Transverse colon (tissue), 4 donors: ENCODE measurements at regions not wholly inside any gene's neighbourhood (a gene's known extent, or its start where the extent isn't known, plus 50 kb on each side); places are given as distances from the start of the nearest gene placed in this dataset.

Source experiments
- DNase-seq: peaks from one replicate; pipeline ENCODE4 v3.0.0-alpha.2; 2019
- H3K27ac ChIP-seq, 4 donors: fragments of 200-600 bp; sonication (generic); 2 replicates each; pipeline ENCODE4 v1.5.1; 2016 to 2018; ENCODE audit warnings: inconsistent platforms in 4 of 4
- H3K27me3 ChIP-seq: fragments of 200-600 bp; sonication (generic); 2 replicates; pipeline ENCODE4 v1.5.1; 2017; ENCODE audit warnings: inconsistent platforms
- H3K36me3 ChIP-seq, 4 donors: fragments of 200-600 bp; sonication (generic); 2 replicates each; pipeline ENCODE4 v1.5.1; 2017 to 2019; ENCODE audit warnings: inconsistent platforms in 4 of 4
- H3K4me1 ChIP-seq, 4 donors: fragments of 200-600 bp; sonication (generic); 2 replicates each; pipeline ENCODE4 v1.5.1; 2017 to 2020; ENCODE audit warnings: inconsistent platforms in 4 of 4
- H3K4me3 ChIP-seq, 4 donors: fragments of 200-600 bp; sonication (generic); 1 replicate in 1 of 4; 2 replicates in 3 of 4; pipeline versions ENCODE4 v1.5.1 to v1.6.1; 2017 to 2019; ENCODE audit warnings: inconsistent platforms in 4 of 4
- H3K9me3 ChIP-seq, 2 donors: fragments of 200-600 bp; sonication (generic); 2 replicates each; pipeline ENCODE4 v1.5.1; 2017 to 2019; ENCODE audit warnings: inconsistent platforms in 2 of 2
- CTCF ChIP-seq, 5 experiments: fragments of 200-600 bp in 3 of 5; fragments of 450-650 bp in 2 of 5; sonication (generic) in 3 of 5; IDR thresholded peaks; 1 replicate in 2 of 5; 2 replicates in 3 of 5; pipeline ENCODE4 v1.5.1; 2016 to 2017; ENCODE audit warnings: antibody characterized with exemption in 5 of 5, inconsistent platforms in 3 of 5, mild to moderate bottlenecking in 2 of 5, moderate library complexity in 1 of 5
- EP300 ChIP-seq: sonication (generic); formaldehyde crosslinking; IDR thresholded peaks from one replicate; pipeline ENCODE4 v1.6.1; 2017; ENCODE audit warnings: antibody characterized with exemption, low read depth
- POLR2A ChIP-seq: fragments of 450-650 bp; IDR thresholded peaks from one replicate; pipeline ENCODE4 v1.6.1; 2016; ENCODE audit warnings: antibody characterized with exemption, mild to moderate bottlenecking, moderate library complexity
- POLR2AphosphoS5 ChIP-seq, 3 donors: sonication (generic); formaldehyde crosslinking; IDR thresholded peaks; one replicate each; pipeline ENCODE4 v1.6.1; 2016; ENCODE audit warnings: antibody characterized with exemption in 3 of 3
- WGBS, 2 donors: methylation state at CpG; one replicate each; pipeline ENCODE4 v1.1.5; 2018; ENCODE audit warnings: low coverage in 1 of 2; 5-methylcytosine and 5-hydroxymethylcytosine counted together
- in situ Hi-C, 4 donors: fragments of 200-750 bp; cut with MboI; loops; one replicate each; pipeline versions ENCODE4 v1.15.0 to v1.15.1; 2017; ENCODE audit warnings: low sequenced_read_pairs in 3 of 4, low pct_ligation_motif_present in 1 of 4, low pct_unique_long_range_greater_than_20kb in 1 of 4
- intact Hi-C: fragments of 100-400 bp; cut with DNase I; formaldehyde crosslinking; loops from one replicate; pipeline ENCODE4 v1.15.1; 2023; ENCODE audit warnings: low total_unique reads

GRCh38 chr18:53754154-53754553, 470.3 kb downstream of the MBD2 start:
- no peaks in the 10 kb centered on the region for H3K27me3 ChIP-seq
- no peak overlapping the region for H3K27ac ChIP-seq
- no peak overlapping the region for H3K4me3 ChIP-seq
- H3K9me3 ChIP-seq: no peaks in the 10 kb centered on the region
- H3K4me1 ChIP-seq: peaks cover 0 to 9% (median 0%) of the 10 kb centered on the region in 4 donors
- in situ Hi-C loops: no loop called here
- TF ChIP-seq POLR2AphosphoS5 (IDR thresholded peaks at IDR 0.05) (no peak), CTCF (IDR thresholded peaks at IDR 0.05) (no peak), POLR2A (no peak), EP300 (no peak)
- no peaks in the 10 kb centered on the region for H3K36me3 ChIP-seq
- DNase-seq: no peak
- intact Hi-C loops: no loop called here

GRCh38 chr18:53753601-53754000, 470.9 kb downstream of the MBD2 start:
- intact Hi-C loops: no loop called here
- no peak overlapping the region for H3K27ac ChIP-seq
- no peak for TF ChIP-seq EP300
- TF ChIP-seq CTCF (IDR thresholded peaks at IDR 0.05): no peak
- no peaks in the 10 kb centered on the region for H3K27me3 ChIP-seq
- no peak for DNase-seq
- 74 to 86% methylated on average over 3 of the region's 3 CpGs for WGBS, 2 donors
- H3K9me3 ChIP-seq: no peaks in the 10 kb centered on the region
- in situ Hi-C loops: no loop called here
- no peaks in the 10 kb centered on the region for H3K36me3 ChIP-seq
- H3K4me3 ChIP-seq: no peak overlapping the region
- H3K4me1 ChIP-seq: peaks cover 0 to 9% (median 0%) of the 10 kb centered on the region in 4 donors

GRCh38 chr18:53752781-53753367, 471.6 kb downstream of the MBD2 start:
- no peak for DNase-seq
- Histone ChIP-seq H3K36me3 (no peaks in the 10 kb centered on the region), H3K27me3 (no peaks in the 10 kb centered on the region), H3K4me1 (peaks cover 0 to 9% (median 0%) of the 10 kb centered on the region in 4 donors), H3K4me3 (no peak overlapping the region), H3K9me3 (no peaks in the 10 kb centered on the region), H3K27ac (no peak overlapping the region)
- WGBS, 2 donors: 42 to 58% methylated on average over 2 to 5 of the region's 5 CpGs
- TF ChIP-seq EP300 (no peak), POLR2AphosphoS5 (IDR thresholded peaks at IDR 0.05) (no peak), POLR2A (no peak), CTCF (IDR thresholded peaks at IDR 0.05) (no peak)
- in situ Hi-C loops (no loop called here), intact Hi-C loops (no loop called here)

- H3K36me3 ChIP-seq: no peaks in the 10 kb centered on the region
- intact Hi-C loops (no loop called here), in situ Hi-C loops (no loop called here)
- TF ChIP-seq POLR2AphosphoS5 (IDR thresholded peaks at IDR 0.05) (no peak), EP300 (no peak), CTCF (IDR thresholded peaks at IDR 0.05) (no peak), POLR2A (no peak)
- no peak for DNase-seq
- H3K27me3 ChIP-seq: no peaks in the 10 kb centered on the region
- 69 to 91% methylated on average over 4 to 5 of the region's 5 CpGs for WGBS, 2 donors
- H3K4me1 ChIP-seq: peaks cover 0 to 11% (median 0%) of the 10 kb centered on the region in 4 donors
- H3K4me3 ChIP-seq: no peak overlapping the region
- no peaks in the 10 kb centered on the region for H3K9me3 ChIP-seq
- H3K27ac ChIP-seq: no peak overlapping the region
Measured at GRCh38 chr18:53749766-53750165, 474.7 kb downstream of the MBD2 start.
